ENCODE measurements at regions not wholly inside any gene's neighbourhood (a gene's known extent, or its start where the extent isn't known, plus 50 kb on each side); places are given as distances from the start of the nearest gene placed in this dataset.
"Not testable (repeated sequence)": the region's sequence is repeated elsewhere in the genome, so short reads cannot be mapped to it uniquely, and the experiment has no call there.

GRCh38 chr3:137647179-137647578, 116.9 kb upstream of the SOX14 start:
- Histone ChIP-seq H3K36me3 (ENCODE audit: insufficient read depth, low read length) (no peaks in the 10 kb centered on the region), H3K4me1 (ENCODE audit: insufficient read depth, low read length) (peaks cover 20% of the 10 kb centered on the region), H3K9me3 (ENCODE audit: control insufficient read depth, insufficient read depth, low read length) (no peaks in the 10 kb centered on the region), H3K9ac (ENCODE audit: low read depth, low read length) (no peak overlapping the region)

GRCh38 chr3:137669519-137670060, 94.5 kb upstream of the SOX14 start:
- no peaks in the 10 kb centered on the region for H3K4me1 ChIP-seq (ENCODE audit: insufficient read depth, low read length)
- H3K9ac ChIP-seq (ENCODE audit: low read depth, low read length): no peak overlapping the region
- H3K9me3 ChIP-seq (ENCODE audit: control insufficient read depth, insufficient read depth, low read length): no peaks in the 10 kb centered on the region
- no peaks in the 10 kb centered on the region for H3K36me3 ChIP-seq (ENCODE audit: insufficient read depth, low read length)

DNA sequence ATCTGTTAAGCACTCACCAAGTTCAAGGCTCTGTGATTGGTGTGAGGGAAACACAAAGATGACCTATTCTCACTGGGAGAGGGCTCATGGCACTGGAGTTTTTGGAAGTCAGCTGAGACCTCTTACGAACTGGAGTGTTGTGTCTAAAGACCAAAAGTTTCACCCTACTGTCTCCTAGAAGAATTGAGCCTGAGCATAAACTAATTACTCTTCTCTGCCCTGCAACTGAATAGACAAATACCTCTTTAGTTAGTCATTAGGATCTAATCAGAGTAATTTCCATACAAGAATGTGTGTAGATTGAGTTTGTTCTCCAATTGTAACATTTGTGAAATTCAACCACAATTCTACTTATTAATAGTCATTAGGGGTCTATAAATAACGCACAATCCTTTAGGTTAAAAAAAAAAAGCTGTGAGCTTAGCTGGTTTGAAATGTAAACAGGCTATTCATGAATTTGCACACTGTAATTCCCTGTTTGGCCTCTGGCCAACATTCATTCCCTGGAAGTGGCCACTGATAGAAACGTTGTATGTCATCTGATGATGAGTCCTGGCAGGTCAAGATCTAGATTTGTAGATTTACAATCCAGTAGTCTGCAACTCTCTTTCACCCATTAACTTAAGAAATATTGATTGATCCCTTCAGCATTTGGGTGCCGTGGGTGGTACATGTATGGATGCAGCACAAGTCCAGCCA, 76.8 kb upstream of the SOX14 start:
- no peaks in the 10 kb centered on the region; the same call in 1 of the 2 replicates for H3K4me1 ChIP-seq (ENCODE audit: insufficient read depth, low read length)
- H3K9me3 ChIP-seq (ENCODE audit: control insufficient read depth, insufficient read depth, low read length): no peaks in the 10 kb centered on the region
- H3K36me3 ChIP-seq (ENCODE audit: insufficient read depth, low read length): no peaks in the 10 kb centered on the region
- no peak overlapping the region for H3K9ac ChIP-seq (ENCODE audit: low read depth, low read length)

DNA sequence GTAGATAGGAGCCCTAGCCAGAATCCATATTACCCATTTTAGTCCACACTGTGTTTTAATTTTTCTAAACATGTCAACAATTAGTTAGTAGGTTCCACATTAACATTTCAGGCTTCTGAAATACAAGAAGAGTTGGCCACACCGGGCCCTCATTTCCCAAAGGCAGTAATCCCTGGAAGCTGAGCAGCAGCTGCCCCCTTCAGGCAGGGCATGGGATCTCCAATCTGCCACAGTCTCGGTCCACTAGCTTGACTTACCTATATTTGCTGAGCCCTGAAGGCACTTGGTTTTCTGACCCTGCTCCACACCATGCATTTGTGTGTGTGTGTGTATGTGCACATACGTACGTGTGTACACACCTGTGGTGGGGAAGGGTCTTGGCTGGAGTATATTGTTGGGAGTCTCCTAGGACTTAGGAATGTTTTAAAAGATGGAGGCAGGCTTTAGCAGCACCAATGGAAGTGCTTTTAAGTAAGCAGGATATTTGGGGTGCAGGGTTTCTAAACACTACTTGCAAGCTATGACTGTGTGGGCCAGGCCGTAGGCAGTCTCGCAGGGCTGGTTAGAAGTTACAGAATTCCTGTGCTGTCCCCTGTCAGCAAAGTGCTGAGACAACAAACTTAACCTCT, 71.2 kb upstream of the SOX14 start:
- H3K36me3 ChIP-seq (ENCODE audit: insufficient read depth, low read length): no peaks in the 10 kb centered on the region
- peaks cover 8% of the 10 kb centered on the region; the same call in 1 of the 2 replicates for H3K4me1 ChIP-seq (ENCODE audit: insufficient read depth, low read length)
- no peaks in the 10 kb centered on the region for H3K9me3 ChIP-seq (ENCODE audit: control insufficient read depth, insufficient read depth, low read length)
- no peak overlapping the region for H3K9ac ChIP-seq (ENCODE audit: low read depth, low read length)

DNA sequence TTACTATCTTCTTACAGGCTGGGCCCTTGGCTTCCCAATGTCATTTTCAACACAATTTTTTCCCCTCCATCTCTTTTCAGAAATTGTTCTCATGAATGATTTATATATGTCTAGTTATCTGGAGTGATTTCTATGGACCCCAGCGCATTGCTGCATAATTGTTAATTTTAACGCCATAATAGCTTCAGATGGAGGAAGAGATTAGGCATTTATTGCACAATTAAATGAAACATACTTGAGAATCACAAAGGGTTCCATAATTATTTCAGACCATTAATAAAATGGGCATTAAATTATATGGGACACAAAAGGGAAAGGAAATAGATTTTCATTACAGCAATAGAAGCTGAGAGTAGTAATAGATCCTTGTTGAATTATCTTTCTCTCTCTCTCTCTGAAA, 70.3 kb upstream of the SOX14 start:
- Histone ChIP-seq H3K36me3 (ENCODE audit: insufficient read depth, low read length) (no peaks in the 10 kb centered on the region), H3K4me1 (ENCODE audit: insufficient read depth, low read length) (peaks cover 8% of the 10 kb centered on the region; the same call in 1 of the 2 replicates), H3K9ac (ENCODE audit: low read depth, low read length) (no peak overlapping the region), H3K9me3 (ENCODE audit: control insufficient read depth, insufficient read depth, low read length) (no peaks in the 10 kb centered on the region)

DNA sequence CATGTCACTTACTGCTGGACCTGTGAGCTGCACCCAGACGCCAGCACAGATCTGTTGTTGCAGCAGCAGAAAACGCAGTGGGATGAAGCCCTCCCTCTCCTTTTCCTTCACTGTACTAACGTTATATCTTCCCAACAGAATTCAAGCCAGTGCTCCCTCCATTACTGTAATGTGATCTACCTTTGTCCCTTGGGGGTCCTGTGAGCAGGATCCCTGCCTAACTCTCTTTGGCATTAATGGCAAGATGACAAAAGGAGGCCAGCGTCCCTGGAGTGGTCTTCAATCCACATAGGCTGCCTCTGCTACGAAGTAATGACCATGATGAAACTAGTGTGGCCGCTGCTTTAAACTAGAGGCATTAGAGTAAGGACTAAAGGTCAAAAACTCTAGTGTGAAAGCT, 69.3 kb upstream of the SOX14 start:
- peaks cover 8% of the 10 kb centered on the region; the same call in 1 of the 2 replicates for H3K4me1 ChIP-seq (ENCODE audit: insufficient read depth, low read length)
- H3K9ac ChIP-seq (ENCODE audit: low read depth, low read length): no peak overlapping the region
- H3K9me3 ChIP-seq (ENCODE audit: control insufficient read depth, insufficient read depth, low read length): no peaks in the 10 kb centered on the region
- H3K36me3 ChIP-seq (ENCODE audit: insufficient read depth, low read length): no peaks in the 10 kb centered on the region

GRCh38 chr3:137695351-137695750, 68.8 kb upstream of the SOX14 start:
- no peak overlapping the region for H3K9ac ChIP-seq (ENCODE audit: low read depth, low read length)
- H3K36me3 ChIP-seq (ENCODE audit: insufficient read depth, low read length): no peaks in the 10 kb centered on the region
- no peaks in the 10 kb centered on the region for H3K9me3 ChIP-seq (ENCODE audit: control insufficient read depth, insufficient read depth, low read length)
- peaks cover 8% of the 10 kb centered on the region; the same call in 1 of the 2 replicates for H3K4me1 ChIP-seq (ENCODE audit: insufficient read depth, low read length)

DNA sequence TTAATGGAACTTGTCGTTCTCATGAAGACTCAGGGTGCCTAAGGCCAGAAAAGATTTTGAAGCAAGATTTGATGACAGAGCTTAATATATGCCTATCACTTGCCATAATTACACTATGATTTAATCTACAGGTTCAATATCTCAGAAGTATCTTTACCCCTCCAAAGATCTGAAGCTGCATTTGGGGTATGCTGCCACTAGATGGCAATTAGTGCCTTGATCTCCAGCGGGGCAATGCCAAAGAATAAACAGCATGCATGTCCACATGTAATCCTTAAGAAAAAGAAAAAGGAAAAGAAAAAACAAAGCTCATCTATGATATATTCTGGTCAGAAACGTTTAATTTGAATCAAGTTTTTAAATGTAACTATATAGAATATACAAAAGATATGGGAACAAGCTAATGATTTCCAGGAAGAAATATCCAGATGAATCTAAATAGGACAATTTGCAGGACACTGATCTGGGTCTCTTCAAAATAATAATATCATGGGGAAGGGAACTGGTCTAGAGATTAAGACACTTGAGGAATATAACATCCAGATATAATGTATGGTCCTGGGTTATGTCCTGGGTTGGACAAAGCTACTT, 55.0 kb upstream of the SOX14 start:
- Histone ChIP-seq H3K4me1 (ENCODE audit: insufficient read depth, low read length) (no peaks in the 10 kb centered on the region), H3K9me3 (ENCODE audit: control insufficient read depth, insufficient read depth, low read length) (no peaks in the 10 kb centered on the region), H3K36me3 (ENCODE audit: insufficient read depth, low read length) (no peaks in the 10 kb centered on the region), H3K9ac (ENCODE audit: low read depth, low read length) (no peak overlapping the region)

DNA sequence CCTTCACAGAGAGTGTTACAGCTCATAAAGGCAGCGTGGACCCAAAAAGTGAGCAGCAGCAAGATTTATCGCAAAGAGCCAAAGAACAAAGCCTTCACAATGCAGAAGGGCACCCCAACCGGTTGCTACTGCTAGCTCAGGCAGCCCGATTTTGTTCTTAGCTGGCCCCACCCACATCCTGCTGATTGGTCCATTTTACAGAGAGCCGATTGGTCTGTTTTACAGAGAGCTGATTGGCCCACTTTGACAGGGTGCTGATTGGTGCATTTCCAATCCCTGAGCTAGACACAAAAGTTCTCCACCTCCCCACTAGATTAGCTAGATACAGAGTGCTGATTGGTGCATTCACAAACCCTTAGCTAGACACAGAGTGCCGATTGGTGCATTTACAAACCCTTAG, 50.1 kb upstream of the SOX14 start:
- not testable (repeated sequence) for H3K4me1 ChIP-seq (ENCODE audit: insufficient read depth, low read length); H3K9me3 ChIP-seq (ENCODE audit: control insufficient read depth, insufficient read depth, low read length); H3K9ac ChIP-seq (ENCODE audit: low read depth, low read length); H3K36me3 ChIP-seq (ENCODE audit: insufficient read depth, low read length)

Measured in ES-I3 (cell line).